HG03097 (cell line): ENCODE measurements at regions not wholly inside any gene's neighbourhood (a gene's known extent, or its start where the extent isn't known, plus 50 kb on each side); places are given as distances from the start of the nearest gene placed in this dataset.

Experiments used
- ATAC-seq: cut with Tn5 transposase; IDR thresholded peaks from one replicate; pipeline ENCODE4 v1.9.1; 2021; ENCODE audit not compliant: unreplicated experiment, low FRiP score

DNA sequence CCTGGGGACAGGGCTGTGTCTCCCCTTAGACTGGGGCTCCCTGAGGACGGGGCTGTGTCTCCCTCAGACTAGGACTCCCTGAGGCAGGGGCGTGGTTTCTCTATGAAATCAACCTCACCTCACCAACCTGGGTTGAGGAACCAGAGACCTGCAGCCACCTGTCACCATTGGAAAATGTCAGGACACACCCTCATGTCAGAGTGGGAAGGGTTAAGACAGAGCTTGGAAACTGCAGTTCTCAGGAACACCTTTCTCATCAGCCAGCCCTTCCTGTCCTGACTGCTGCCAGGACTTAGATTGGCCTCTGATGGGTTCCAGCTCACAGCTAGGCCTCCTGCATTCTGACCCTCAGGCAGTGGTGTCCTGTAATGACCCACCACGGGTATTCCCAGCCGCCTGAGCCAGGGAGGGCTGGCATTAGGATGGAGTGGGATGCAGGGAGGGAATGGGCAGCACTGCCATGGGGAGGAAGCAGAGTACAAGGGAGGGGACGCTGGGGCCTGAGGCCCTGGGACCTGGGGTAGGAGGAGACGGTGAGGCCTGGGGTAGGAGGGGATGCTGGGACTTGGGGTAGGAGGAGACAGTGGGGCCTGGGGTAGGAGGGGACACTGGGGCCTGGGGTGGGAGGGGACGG, 76.3 kb downstream of the MRPL14 start:
- ATAC-seq, result no peak

DNA sequence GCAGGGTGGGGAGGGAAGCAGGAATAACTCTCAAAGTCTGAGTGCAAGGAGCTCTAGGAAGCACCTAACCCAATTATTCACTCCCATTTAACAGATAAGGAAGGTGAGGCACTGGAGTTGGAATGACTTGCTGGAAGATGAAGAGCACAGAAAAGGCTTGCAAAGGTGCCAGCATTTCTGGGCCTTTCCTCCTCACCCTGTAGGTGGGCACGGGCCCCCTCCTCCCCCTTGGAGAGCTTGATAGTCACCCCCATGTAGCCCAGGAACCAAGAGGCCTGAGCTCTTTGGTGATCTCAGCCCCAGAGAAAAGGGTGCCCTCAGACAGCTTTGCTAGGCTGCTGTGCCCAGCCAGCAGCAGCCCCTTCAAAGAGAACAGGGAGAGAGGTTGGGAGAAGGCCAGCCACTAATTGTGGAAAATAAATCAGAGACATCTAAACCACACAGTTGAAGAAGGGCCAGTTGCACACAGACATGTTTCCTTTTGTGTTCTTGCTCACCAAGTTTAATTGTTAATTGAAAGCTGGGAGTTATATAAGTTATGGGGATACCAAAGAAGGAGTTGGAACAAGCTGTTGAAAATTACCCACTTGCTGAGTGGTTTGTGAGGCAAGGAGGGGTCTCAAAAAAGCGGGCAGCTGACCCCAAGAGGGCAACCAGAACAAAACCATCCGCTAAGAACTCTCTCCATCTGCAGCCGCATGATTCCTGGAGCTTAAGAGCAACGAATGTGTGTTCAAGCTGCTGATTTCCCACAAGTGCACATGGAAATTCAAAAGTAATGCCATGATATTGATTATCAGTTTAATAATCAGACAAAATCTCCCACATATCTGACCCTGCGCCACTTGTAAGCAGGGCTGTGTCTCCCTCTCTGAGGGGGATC, 77.0 kb downstream of the MRPL14 start:
- ATAC-seq, result no peak

- no peak for ATAC-seq
Observed at GRCh38 chr6:44049163-44049988, 77.9 kb downstream of the MRPL14 start.

- ATAC-seq, result no peak
Observed at GRCh38 chr6:44048277-44048676, 79.0 kb downstream of the MRPL14 start.

- no peak for ATAC-seq
Observed at GRCh38 chr6:44047801-44048200, 79.5 kb downstream of the MRPL14 start.

DNA sequence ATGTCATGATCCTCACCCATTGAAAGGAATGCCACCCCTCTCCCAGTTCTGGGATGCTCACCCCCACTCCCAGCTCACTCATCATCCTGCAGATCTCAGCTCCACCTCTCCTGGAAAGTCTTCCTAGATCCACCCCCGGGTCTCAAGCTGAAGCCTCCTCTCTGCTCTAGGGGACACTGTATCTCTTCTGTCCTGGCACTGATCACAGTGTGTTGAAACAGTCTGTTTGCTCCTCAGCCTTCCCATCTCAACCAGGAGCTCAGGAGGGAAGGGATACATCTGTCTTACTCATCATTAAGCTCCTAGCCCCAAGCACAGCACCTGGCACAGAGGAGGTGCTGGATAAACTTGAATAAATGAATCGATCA, 80.1 kb downstream of the MRPL14 start:
- no peak for ATAC-seq

GRCh38 chr6:44046516-44047178, 80.6 kb downstream of the MRPL14 start:
- ATAC-seq, result no peak

GRCh38 chr6:44045672-44046015, 81.6 kb downstream of the MRPL14 start:
- ATAC-seq, result no peak

DNA sequence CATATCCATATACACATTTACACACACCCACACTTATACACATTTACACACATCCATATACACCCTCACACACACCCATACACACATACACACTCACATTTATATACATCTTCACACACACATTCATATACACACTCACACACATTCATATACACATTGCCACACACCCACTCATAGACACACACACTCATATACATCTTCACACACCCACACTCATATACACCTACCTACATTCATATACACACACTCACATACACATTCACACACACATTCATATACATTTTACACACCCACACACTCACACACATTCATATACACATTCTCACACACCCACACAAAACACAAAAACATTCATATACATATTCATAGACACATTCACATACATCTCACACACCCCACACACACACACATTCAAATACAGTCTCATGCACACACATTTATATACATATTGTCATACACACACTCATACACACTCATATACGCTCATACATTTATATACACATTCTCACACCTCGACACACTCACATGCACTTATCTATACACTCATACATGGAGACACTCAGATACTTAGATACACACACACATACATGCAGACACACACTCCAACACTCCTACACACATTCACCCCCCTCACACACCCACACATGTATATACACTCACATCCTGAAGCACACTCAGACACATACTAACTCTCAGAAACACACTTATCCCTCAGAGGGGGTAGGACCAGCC, 82.1 kb downstream of the MRPL14 start:
- no peak for ATAC-seq

DNA sequence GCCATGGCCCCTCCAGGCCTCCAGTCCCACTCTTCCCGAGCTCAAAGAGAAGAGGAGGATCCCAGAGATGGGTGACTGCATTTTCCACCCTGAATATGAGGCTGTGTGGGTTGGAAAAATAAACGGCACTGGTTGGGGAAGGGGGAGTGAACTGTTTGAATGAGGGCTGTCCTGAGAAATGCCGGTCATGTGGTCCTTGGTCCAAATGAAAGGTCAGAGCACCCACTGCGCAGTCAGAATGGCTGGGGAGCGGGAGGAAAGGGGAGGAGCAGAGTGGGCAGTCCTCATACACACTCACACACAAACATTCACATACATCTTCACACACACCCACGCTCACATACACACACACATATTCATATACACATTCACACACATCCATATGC, 83.1 kb downstream of the MRPL14 start:
- ATAC-seq, result no peak

DNA sequence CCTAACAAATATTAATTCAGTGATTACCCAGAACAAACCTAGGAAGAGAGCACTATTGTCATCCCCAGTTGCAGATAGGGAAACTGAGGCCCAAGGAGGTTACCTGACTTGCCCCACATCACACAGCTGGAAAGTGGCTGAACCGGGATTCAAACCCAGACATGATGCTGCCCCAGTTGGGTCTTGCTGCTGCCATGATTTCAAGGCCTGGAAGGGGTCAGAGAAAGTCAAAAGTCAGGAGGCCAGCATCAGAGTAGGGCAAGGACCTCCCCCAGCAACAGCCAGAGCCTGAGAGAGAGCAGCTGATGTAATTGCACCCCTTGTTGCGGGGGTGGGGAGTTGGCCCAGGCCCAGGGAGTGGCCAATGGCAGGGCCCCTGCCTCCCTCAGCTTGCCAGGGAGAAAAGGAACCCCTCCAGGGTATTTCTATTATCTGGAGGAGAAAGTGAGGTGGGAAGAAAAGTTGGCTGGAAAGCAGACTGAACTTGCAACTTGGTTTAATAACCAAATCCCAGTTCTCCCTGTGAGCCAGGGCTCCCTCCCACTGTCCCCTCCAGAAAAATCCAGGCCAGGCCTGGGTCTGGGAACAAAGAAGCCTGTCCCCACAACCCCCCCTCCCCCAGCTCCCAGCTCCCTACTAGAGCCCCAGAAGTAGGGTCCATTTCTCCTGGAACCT, 83.6 kb downstream of the MRPL14 start:
- no peak for ATAC-seq

- ATAC-seq, result no peak
Observed at GRCh38 chr6:44042989-44043478, 84.2 kb downstream of the MRPL14 start.

- ATAC-seq, result no peak
Observed at GRCh38 chr6:44042261-44042988, 84.8 kb downstream of the MRPL14 start.

- no peak for ATAC-seq
Observed at GRCh38 chr6:44041461-44042260, 85.6 kb downstream of the MRPL14 start.

DNA sequence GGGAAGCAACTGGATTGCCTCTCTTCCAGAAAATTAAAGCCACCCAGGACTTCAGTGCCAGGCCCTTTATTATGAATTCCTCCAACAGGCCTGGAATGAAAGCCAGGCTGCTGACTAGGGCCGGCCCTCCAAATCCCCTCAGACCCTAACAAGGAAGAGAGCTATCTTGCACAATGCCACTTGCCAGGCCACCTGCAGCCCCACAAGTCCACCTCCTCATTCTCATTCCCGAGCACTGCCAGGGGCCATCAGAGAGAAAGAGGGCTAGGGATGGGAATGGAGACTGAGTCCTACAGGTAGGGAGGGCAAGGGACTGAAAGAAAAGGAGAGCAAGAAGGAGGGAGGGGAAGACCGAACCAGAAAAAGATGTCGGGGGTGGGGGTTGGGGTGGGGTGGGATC, 86.5 kb downstream of the MRPL14 start:
- ATAC-seq, result no peak

DNA sequence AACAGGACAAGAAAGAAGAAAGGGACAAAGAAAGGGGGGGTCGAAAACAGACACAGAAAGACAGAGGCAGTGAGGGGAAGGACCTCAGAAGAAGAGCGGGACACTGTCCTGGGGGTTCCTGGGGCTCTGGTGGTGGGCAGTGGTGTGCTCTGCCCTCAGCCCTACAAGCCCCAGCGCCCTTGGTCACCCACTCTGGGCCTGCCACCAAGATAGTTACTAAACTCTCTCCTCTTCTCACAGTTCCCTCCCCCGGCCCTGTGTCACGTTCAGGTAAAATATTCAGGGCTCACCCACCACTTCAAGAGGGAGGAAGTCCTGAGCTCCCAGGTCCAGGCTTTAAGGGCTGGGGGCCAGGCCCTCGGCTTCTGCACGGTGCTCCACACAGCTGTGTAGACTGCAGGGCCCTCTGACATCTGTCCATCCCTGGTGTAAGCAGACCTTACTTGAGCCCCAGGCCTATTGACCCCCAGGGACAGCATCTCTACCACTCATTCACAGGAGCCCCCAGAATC, 87.4 kb downstream of the MRPL14 start:
- no peak for ATAC-seq

- no peak for ATAC-seq
Observed at GRCh38 chr6:44039191-44039719, 88.0 kb downstream of the MRPL14 start.
